NCI-H2196 (cell line): ENCODE measurements at regions not wholly inside any gene's neighbourhood (a gene's known extent, or its start where the extent isn't known, plus 50 kb on each side); places are given as distances from the start of the nearest gene placed in this dataset.

Source experiments
- DNase-seq: peaks from one replicate; lab custom pipeline; 2025; ENCODE audit not compliant: unreplicated experiment; lab: John Stamatoyannopoulos, UW

- no peak for DNase-seq
Observed at GRCh38 chr11:119909077-119909476, 180.1 kb upstream of the NECTIN1 start.

- DNase-seq: no peak
Observed at GRCh38 chr11:119908573-119908904, 179.5 kb upstream of the NECTIN1 start.

GRCh38 chr11:119907878-119908572 lies 179.0 kb upstream of the NECTIN1 start:
- no peak for DNase-seq

- DNase-seq: no peak
Observed at GRCh38 chr11:119907122-119907851, 178.3 kb upstream of the NECTIN1 start.

- no peak for DNase-seq
Observed at GRCh38 chr11:119906376-119906775, 177.4 kb upstream of the NECTIN1 start.

GRCh38 chr11:119905162-119905561 lies 176.2 kb upstream of the NECTIN1 start:
- DNase-seq: no peak

GRCh38 chr11:119904531-119905035 lies 175.6 kb upstream of the NECTIN1 start:
- DNase-seq: no peak

- DNase-seq: no peak
Observed at GRCh38 chr11:119903821-119904220, 174.8 kb upstream of the NECTIN1 start.

GRCh38 chr11:119903389-119903788 lies 174.4 kb upstream of the NECTIN1 start:
- no peak for DNase-seq

GRCh38 chr11:119902656-119903231 lies 173.7 kb upstream of the NECTIN1 start:
- DNase-seq: no peak

GRCh38 chr11:119901657-119902577 lies 172.9 kb upstream of the NECTIN1 start:
- no peak for DNase-seq

- DNase-seq: no peak
Observed at GRCh38 chr11:119899997-119900396, 171.0 kb upstream of the NECTIN1 start.

GRCh38 chr11:119897576-119897975 lies 168.6 kb upstream of the NECTIN1 start:
- DNase-seq: no peak

- DNase-seq: no peak
Observed at GRCh38 chr11:119897046-119897440, 168.0 kb upstream of the NECTIN1 start.

- no peak for DNase-seq
Observed at GRCh38 chr11:119896387-119897045, 167.5 kb upstream of the NECTIN1 start.

- no peak for DNase-seq
Observed at GRCh38 chr11:119895981-119896380, 167.0 kb upstream of the NECTIN1 start.

GRCh38 chr11:119894916-119895315 lies 165.9 kb upstream of the NECTIN1 start:
- DNase-seq: no peak

GRCh38 chr11:119892311-119892808 lies 163.4 kb upstream of the NECTIN1 start:
- DNase-seq: no peak

GRCh38 chr11:119891055-119891768 lies 162.2 kb upstream of the NECTIN1 start:
- DNase-seq: no peak

- DNase-seq: no peak
Observed at GRCh38 chr11:119890466-119890865, 161.5 kb upstream of the NECTIN1 start.
